Activated CD4-positive, alpha-beta T cell treated with anti-CD3 and anti-CD28 coated beads, Interleukin-2, amount 50 U/mL, for 1 hour (primary cell): ENCODE measurements at regions not wholly inside any gene's neighbourhood (a gene's known extent, or its start where the extent isn't known, plus 50 kb on each side); places are given as distances from the start of the nearest gene placed in this dataset.
"Not testable (repeated sequence)": the region's sequence is repeated elsewhere in the genome, so short reads cannot be mapped to it uniquely, and the experiment has no call there.

Source experiments
- DNase-seq: peaks from one replicate; pipeline ENCODE4 v3.0.0-alpha.2; 2020

GRCh38 chr4:128646893-128647292 is 162.6 kb upstream of the JADE1 start:
- not testable (repeated sequence) for DNase-seq

- not testable (repeated sequence) for DNase-seq
Observed at GRCh38 chr4:128644693-128645654, 164.5 kb upstream of the JADE1 start.

GRCh38 chr4:128644107-128644506 is 165.4 kb upstream of the JADE1 start:
- DNase-seq = not testable (repeated sequence)

GRCh38 chr4:128641566-128641965 is 167.9 kb upstream of the JADE1 start:
- not testable (repeated sequence) for DNase-seq

GRCh38 chr4:128639541-128640270 is 169.8 kb upstream of the JADE1 start:
- DNase-seq = no peak

- no peak for DNase-seq
Observed at GRCh38 chr4:128636906-128637305, 172.6 kb upstream of the JADE1 start.

GRCh38 chr4:128635955-128636560 is 173.4 kb upstream of the JADE1 start:
- DNase-seq = no peak

- DNase-seq = no peak
Observed at GRCh38 chr4:128635141-128635954, 174.2 kb upstream of the JADE1 start.

DNA sequence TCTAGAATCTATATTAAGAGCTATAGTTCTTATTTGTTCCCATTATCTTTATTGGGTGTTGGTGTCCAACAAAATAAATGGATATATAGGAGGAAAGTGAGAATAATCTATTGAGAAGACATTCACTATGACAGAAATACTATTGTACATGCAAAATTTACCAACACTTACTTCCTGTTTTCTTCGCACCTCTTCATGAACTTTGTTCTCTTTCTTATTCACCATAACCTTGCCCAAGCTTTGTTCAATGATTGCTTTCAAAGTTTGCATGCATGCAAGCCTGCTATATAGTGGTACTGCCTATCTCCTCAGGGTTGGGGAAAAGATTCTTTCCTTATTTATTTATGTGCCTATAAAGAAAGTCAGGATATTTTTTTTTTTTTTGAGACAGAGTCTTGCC is 176.4 kb upstream of the JADE1 start:
- no peak for DNase-seq

- no peak for DNase-seq
Observed at GRCh38 chr4:128630871-128631270, 178.6 kb upstream of the JADE1 start.

- no peak for DNase-seq
Observed at GRCh38 chr4:128623508-128624215, 185.8 kb upstream of the JADE1 start.

DNA sequence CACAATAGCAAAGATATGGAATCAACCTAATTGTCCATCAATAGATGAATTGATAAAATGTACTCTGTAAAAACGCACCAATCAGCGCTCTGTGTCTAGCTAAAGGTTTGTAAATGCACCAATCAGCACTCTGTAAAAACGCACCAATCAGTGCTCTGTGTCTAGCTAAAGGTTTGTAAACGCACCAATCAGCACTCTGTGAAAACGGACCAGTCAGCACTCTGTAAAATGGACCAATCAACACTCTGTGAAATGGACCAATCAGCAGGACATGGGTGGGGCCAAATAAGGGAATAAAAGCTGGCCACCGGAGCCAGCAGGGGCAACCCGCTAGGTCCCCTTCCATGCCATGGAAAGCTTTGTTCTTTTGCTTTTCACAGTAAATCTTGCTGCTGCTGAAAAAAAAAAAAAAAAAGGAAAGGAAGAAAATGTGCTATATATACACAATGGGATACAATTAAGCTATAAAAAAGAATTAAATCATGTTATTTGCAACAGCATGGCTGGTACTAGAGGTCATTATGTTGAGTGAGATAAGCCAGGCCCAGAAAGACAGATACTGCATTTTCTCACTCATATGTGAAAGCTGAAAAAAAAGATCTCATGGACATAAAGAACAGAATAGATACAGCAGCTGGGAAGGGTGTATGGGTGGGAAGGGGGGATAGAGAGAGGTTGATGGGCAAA is 189.1 kb upstream of the JADE1 start:
- not testable (repeated sequence) for DNase-seq

GRCh38 chr4:128615197-128615596 is 194.3 kb upstream of the JADE1 start:
- DNase-seq = no peak

GRCh38 chr4:128608006-128608405 is 201.5 kb upstream of the JADE1 start:
- no peak for DNase-seq

DNA sequence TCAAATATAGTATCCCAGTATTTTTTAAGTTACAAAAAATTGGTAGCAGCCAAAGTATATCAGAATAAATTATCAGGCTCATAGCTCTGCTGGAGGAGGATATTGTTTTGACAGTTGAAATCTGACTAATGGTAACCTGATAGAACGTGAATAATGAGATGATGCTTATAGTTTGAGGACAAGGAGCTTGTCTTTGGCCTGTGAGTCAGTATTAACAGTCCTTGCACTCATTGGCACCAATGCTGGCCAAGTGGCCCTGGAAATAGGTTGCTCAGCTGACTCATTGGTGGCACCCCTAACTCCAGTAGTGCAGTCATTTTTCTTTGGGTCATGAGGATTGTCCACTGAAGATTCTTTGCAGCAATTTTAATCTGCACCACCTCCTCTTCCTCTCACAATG is 203.3 kb upstream of the JADE1 start:
- no peak for DNase-seq

GRCh38 chr4:128604840-128605239 is 204.7 kb upstream of the JADE1 start:
- DNase-seq = no peak

GRCh38 chr4:128604204-128604603 is 205.3 kb upstream of the JADE1 start:
- no peak for DNase-seq

GRCh38 chr4:128603081-128603480 is 206.4 kb upstream of the JADE1 start:
- no peak for DNase-seq

DNA sequence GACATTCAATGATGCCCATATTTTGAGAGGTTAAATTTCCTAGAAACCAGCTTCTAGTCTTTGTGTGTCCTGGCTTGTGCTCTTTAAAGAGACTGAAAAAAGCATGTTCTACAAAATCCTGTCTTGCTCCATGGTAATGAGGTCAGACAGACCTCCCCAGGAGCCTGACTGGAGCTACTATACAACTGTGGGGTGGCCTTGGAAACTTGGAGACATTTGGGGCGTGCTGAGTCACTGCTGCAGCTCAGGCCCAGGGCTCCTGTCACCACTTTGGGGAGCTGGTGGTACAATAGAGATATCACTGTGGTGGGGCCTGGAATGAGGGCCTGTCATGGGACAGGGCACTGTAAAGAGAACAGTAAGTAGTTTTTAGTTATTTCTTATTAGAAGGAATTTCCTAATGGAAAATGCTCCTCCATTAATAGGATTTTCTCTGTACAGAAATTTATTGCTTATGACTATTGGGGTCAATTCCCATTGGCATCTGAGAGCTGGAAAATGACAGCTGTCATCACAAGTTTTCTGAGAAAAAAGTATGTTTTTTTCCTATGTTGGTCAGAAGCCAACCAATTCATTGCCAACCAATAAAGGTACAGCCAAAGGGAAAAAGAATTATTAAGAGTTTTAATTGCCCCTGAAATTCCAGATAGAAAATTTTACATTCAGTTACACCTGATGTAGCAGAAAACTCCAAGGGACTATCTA is 207.4 kb upstream of the JADE1 start:
- no peak for DNase-seq

GRCh38 chr4:128600996-128601871 is 208.3 kb upstream of the JADE1 start:
- no peak for DNase-seq
